ENCODE measurements at regions not wholly inside any gene's neighbourhood (a gene's known extent, or its start where the extent isn't known, plus 50 kb on each side); places are given as distances from the start of the nearest gene placed in this dataset.
A peak's percentile ranks its signal among the peaks of the same experiment; 100 is the strongest.

- intact Hi-C loops (cut with DNase I) = no loop called here
- peak; percentile 33 for DNase-seq
- ATAC-seq (ENCODE audit: poor library complexity) = peak; percentile 83
Measured at GRCh38 chr4:181662383-181662782, 580.8 kb upstream of the TENM3 start.

GRCh38 chr4:181670506-181670905 is 572.7 kb upstream of the TENM3 start:
- ATAC-seq (ENCODE audit: poor library complexity) = no peak
- intact Hi-C loops (cut with DNase I) = no loop called here
- DNase-seq = no peak

GRCh38 chr4:181671672-181672071 is 571.5 kb upstream of the TENM3 start:
- no peak for DNase-seq
- intact Hi-C loops (cut with DNase I) = no loop called here
- no peak for ATAC-seq (ENCODE audit: poor library complexity)

- no peak for ATAC-seq (ENCODE audit: poor library complexity)
- DNase-seq = no peak
- intact Hi-C loops (cut with DNase I) = no loop called here
Measured at GRCh38 chr4:181672751-181673150, 570.5 kb upstream of the TENM3 start.

GRCh38 chr4:181674315-181674875 is 568.8 kb upstream of the TENM3 start:
- ATAC-seq (ENCODE audit: poor library complexity) = no peak
- no peak for DNase-seq
- intact Hi-C loops (cut with DNase I) = no loop called here

- intact Hi-C loops (cut with DNase I) = no loop called here
- DNase-seq = no peak
Measured at GRCh38 chr4:181676546-181676945, 566.7 kb upstream of the TENM3 start.

GRCh38 chr4:181677201-181677600 is 566.0 kb upstream of the TENM3 start:
- intact Hi-C loops (cut with DNase I) = no loop called here
- DNase-seq = no peak
- ATAC-seq (ENCODE audit: poor library complexity) = no peak

More at GRCh38 chr4:181676546-181676945, 566.7 kb upstream of the TENM3 start:
- no peak for ATAC-seq (ENCODE audit: poor library complexity)

GRCh38 chr4:181677621-181678020 is 565.6 kb upstream of the TENM3 start:
- ATAC-seq (ENCODE audit: poor library complexity) (no peak), DNase-seq (no peak)
- intact Hi-C loops (cut with DNase I) = no loop called here

- intact Hi-C loops (cut with DNase I) = no loop called here
- DNase-seq = no peak
- no peak for ATAC-seq (ENCODE audit: poor library complexity)
Measured at GRCh38 chr4:181679754-181680153, 563.4 kb upstream of the TENM3 start.

GRCh38 chr4:181682367-181683047 is 560.7 kb upstream of the TENM3 start:
- intact Hi-C loops (cut with DNase I) = no loop called here
- no peak for ATAC-seq (ENCODE audit: poor library complexity)
- DNase-seq = no peak

- DNase-seq (no peak), ATAC-seq (ENCODE audit: poor library complexity) (no peak)
- intact Hi-C loops (cut with DNase I) = no loop called here
Measured at GRCh38 chr4:181684310-181684709, 558.9 kb upstream of the TENM3 start.

GRCh38 chr4:181685461-181685860 is 557.7 kb upstream of the TENM3 start:
- intact Hi-C loops (cut with DNase I) = no loop called here
- DNase-seq (no peak), ATAC-seq (ENCODE audit: poor library complexity) (no peak)

GRCh38 chr4:181685911-181686310 is 557.3 kb upstream of the TENM3 start:
- intact Hi-C loops (cut with DNase I) = no loop called here

GRCh38 chr4:181687116-181687515 is 556.1 kb upstream of the TENM3 start:
- ATAC-seq (ENCODE audit: poor library complexity) (no peak), DNase-seq (no peak)
- intact Hi-C loops (cut with DNase I) = no loop called here

More at GRCh38 chr4:181685911-181686310, 557.3 kb upstream of the TENM3 start:
- DNase-seq (no peak), ATAC-seq (ENCODE audit: poor library complexity) (no peak)

GRCh38 chr4:181688432-181688831 is 554.8 kb upstream of the TENM3 start:
- no peak for ATAC-seq (ENCODE audit: poor library complexity)
- intact Hi-C loops (cut with DNase I) = no loop called here
- no peak for DNase-seq

GRCh38 chr4:181688872-181689271 is 554.3 kb upstream of the TENM3 start:
- DNase-seq = no peak
- ATAC-seq (ENCODE audit: poor library complexity) = no peak
- intact Hi-C loops (cut with DNase I) = no loop called here

- ATAC-seq (ENCODE audit: poor library complexity) (no peak), DNase-seq (no peak)
- intact Hi-C loops (cut with DNase I) = no loop called here
Measured at GRCh38 chr4:181690498-181690897, 552.7 kb upstream of the TENM3 start.

- intact Hi-C loops (cut with DNase I) = no loop called here
- no peak for DNase-seq
- no peak for ATAC-seq (ENCODE audit: poor library complexity)
Measured at GRCh38 chr4:181692965-181693364, 550.2 kb upstream of the TENM3 start.

- no peak for DNase-seq
- intact Hi-C loops (cut with DNase I) = no loop called here
- ATAC-seq (ENCODE audit: poor library complexity) = no peak
Measured at GRCh38 chr4:181693517-181693916, 549.7 kb upstream of the TENM3 start.

GRCh38 chr4:181698221-181698620 is 545.0 kb upstream of the TENM3 start:
- intact Hi-C loops (cut with DNase I) = no loop called here
- ATAC-seq (ENCODE audit: poor library complexity) (no peak), DNase-seq (no peak)

- intact Hi-C loops (cut with DNase I) = no loop called here
- ATAC-seq (ENCODE audit: poor library complexity) (no peak), DNase-seq (no peak)
Measured at GRCh38 chr4:181701214-181701613, 542.0 kb upstream of the TENM3 start.

All from Right ventricle myocardium superior (tissue), 1 donor.